PFSK-1 (cell line): ENCODE measurements at regions not wholly inside any gene's neighbourhood (a gene's known extent, or its start where the extent isn't known, plus 50 kb on each side); places are given as distances from the start of the nearest gene placed in this dataset.

Experiments used
- FOXP2 ChIP-seq: optimal IDR thresholded peaks from 2 replicates; pipeline ENCODE3; 2011; ENCODE audit warnings: borderline replicate concordance, control low read depth, inconsistent platforms; ENCODE audit not compliant: insufficient read depth; ENCODE audit errors: extremely low read length, extremely low read depth
- POLR2AphosphoS5 ChIP-seq: IDR thresholded peaks from 2 replicates; pipeline ENCODE4 v1.6.1; 2012; ENCODE audit warnings: low read depth, mild to moderate bottlenecking, control low read depth, low read length, moderate library complexity
- REST ChIP-seq, 2 experiments: IDR thresholded peaks; 2 replicates each; pipeline versions ENCODE4 v1.6.1 to v1.8.0; 2011 to 2012; ENCODE audit warnings: low read depth in 2 of 2, low read length in 2 of 2, control low read depth in 1 of 2, inconsistent platforms in 1 of 2, mild to moderate bottlenecking in 1 of 2, moderate library complexity in 1 of 2; ENCODE audit not compliant: insufficient read depth in 1 of 2
- SIN3A ChIP-seq: IDR thresholded peaks from 2 replicates; pipeline ENCODE4 v1.6.1; 2012; ENCODE audit warnings: mild to moderate bottlenecking, low read length, moderate library complexity, borderline replicate concordance; ENCODE audit not compliant: insufficient read depth
- TAF1 ChIP-seq: IDR thresholded peaks from 2 replicates; pipeline ENCODE4 v1.6.1; 2012; ENCODE audit warnings: low read length, control low read depth, borderline replicate concordance; ENCODE audit not compliant: insufficient read depth

DNA sequence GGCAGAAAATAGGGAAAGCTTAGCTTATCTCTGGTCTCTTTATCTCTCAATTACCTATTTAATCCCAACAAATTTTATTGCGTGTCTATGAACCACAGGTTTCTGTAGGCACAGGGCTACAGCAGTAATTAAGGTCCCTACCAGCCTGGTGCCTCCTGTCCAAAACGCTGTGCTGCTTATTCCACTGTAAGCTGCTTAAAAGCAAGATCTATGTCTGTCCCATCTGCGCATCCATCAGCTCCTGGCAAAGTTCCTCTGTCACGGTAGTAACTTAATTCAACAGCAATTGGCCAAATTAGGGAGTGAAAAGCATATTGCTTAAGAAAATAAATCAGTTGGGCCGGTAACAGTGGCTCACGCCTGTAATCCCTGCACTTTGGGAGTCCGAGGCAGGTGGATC is 235.8 kb upstream of the VLDLR start:
- TF ChIP-seq REST (IDR thresholded peaks at IDR 0.05; ENCODE audit: insufficient read depth in 1 of 2, low read depth in 2 of 2, low read length in 2 of 2) (no peak), TAF1 (no peak), POLR2AphosphoS5 (no peak), FOXP2 (no peak), SIN3A (no peak)

DNA sequence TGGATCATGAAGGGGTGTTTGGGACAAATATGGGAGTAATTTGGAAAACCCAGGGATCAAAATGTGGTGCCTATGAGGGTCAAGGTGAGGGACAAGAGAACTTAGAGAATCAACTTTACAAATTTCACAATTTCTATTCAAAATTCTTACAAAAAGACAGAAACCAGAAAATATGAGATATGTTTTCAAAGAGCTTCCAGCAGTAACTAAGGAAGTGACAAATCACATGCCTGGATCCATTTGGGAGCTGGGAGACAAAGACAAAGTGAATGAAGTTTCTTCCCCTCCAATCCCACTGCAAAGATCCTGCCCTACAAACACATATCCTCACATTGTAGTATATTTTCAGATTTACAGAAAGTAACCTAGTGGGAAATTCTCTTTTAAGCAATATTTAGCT is 235.0 kb upstream of the VLDLR start:
- no peak for TF ChIP-seq POLR2AphosphoS5
- no peak for TF ChIP-seq REST (IDR thresholded peaks at IDR 0.05; ENCODE audit: insufficient read depth in 1 of 2, low read depth in 2 of 2, low read length in 2 of 2)

DNA sequence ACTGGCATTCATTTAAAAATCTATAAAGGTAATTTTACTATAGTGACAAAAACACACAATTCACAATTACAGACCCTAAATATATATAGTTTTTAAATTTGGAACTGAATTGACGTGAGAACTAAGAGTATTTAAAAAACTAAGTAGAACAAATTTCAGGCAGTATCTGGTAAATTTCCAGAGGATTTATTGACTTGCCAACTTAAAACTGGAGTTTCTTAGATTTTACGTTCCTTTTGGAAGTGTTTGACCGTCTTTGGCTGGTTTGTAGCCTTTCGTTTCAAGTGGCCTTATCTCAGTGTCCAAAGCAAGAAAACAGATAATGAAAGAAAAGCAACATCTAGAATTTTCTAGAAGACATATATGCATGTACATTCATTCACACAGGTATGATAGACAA is 234.4 kb upstream of the VLDLR start:
- TF ChIP-seq REST (IDR thresholded peaks at IDR 0.05; ENCODE audit: insufficient read depth in 1 of 2, low read depth in 2 of 2, low read length in 2 of 2) (no peak), FOXP2 (no peak), TAF1 (no peak), POLR2AphosphoS5 (no peak), SIN3A (no peak)

GRCh38 chr9:2389404-2389803 is 232.2 kb upstream of the VLDLR start:
- no peak for TF ChIP-seq POLR2AphosphoS5
- no peak for TF ChIP-seq TAF1
- TF ChIP-seq REST (IDR thresholded peaks at IDR 0.05; ENCODE audit: insufficient read depth in 1 of 2, low read depth in 2 of 2, low read length in 2 of 2): no peak
- no peak for TF ChIP-seq SIN3A
- TF ChIP-seq FOXP2: no peak

DNA sequence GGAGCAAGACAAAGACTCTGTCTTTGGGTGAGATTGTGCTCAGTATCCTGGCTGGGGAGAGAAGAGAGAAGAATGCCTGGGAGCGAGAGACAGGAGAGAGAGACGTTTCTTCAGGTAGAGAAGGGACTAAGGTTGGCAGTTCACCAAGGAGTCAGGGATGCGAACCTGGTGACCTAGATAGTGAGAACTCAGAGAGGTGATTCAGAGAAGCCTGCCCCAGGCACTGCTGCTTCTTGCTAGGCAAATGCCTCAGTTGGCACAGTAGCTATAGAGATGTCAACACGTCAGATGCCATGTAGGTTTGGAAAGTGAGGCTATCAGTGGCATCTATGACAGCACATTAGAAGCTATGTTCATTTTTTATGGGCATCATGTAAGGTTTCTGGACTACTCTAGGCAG is 231.6 kb upstream of the VLDLR start:
- TF ChIP-seq FOXP2 (no peak), REST (IDR thresholded peaks at IDR 0.05; ENCODE audit: insufficient read depth in 1 of 2, low read depth in 2 of 2, low read length in 2 of 2) (no peak), TAF1 (no peak), SIN3A (no peak), POLR2AphosphoS5 (no peak)
